ENCODE measurements at regions not wholly inside any gene's neighbourhood (a gene's known extent, or its start where the extent isn't known, plus 50 kb on each side); places are given as distances from the start of the nearest gene placed in this dataset.

GRCh38 chr1:2881556-2881955 lies 80.1 kb upstream of the TTC34 start:
- TF ChIP-seq EZH2 (IDR thresholded peaks at IDR 0.05; ENCODE audit: borderline replicate concordance, insufficient read depth, low read depth, low read length, poor library complexity, severe bottlenecking): no peak
- no peak for TF ChIP-seq CTCF (IDR thresholded peaks at IDR 0.05)
- H3K27me3 ChIP-seq (replicated peaks in 1 of 4; ENCODE audit: control extremely low read depth in 1 of 4, control insufficient read depth in 3 of 4, insufficient read depth in 4 of 4, low read length in 3 of 4): no peaks in the 10 kb centered on the region
- no peaks in the 10 kb centered on the region for H4K20me1 ChIP-seq (ENCODE audit: control insufficient read depth, insufficient read depth, low read length, poor library complexity, severe bottlenecking)
- CTCF ChIA-PET: no interaction called here
- Mint-ChIP-seq H3K4me1 (no peaks in the 10 kb centered on the region), H3K27ac (no peak overlapping the region), H3K27me3 (no peaks in the 10 kb centered on the region), H3K4me3 (no peak overlapping the region), H3K9me3 (ENCODE audit: insufficient read depth) (no peaks in the 10 kb centered on the region)
- no peak overlapping the region for H3K27ac ChIP-seq (ENCODE audit: low read length in 2 of 2)
- H3K36me3 ChIP-seq (replicated peaks in 1 of 2; ENCODE audit: control extremely low read depth in 1 of 2, control insufficient read depth in 1 of 2, extremely low read depth in 1 of 2, insufficient read depth in 2 of 2, low read length in 1 of 2): no peaks in the 10 kb centered on the region
- H3K4me3 ChIP-seq (ENCODE audit: control extremely low read depth in 1 of 5, extremely low read depth in 1 of 5, insufficient read depth in 1 of 5, low read depth in 2 of 5, low read length in 4 of 5): no peak overlapping the region
- H2AFZ ChIP-seq (ENCODE audit: insufficient read depth, low read depth, low read length, poor library complexity, severe bottlenecking): no peak overlapping the region
- no peak for DNase-seq
- H3K79me2 ChIP-seq (ENCODE audit: control insufficient read depth, insufficient read depth, low read length): no peaks in the 10 kb centered on the region
- WGBS (ENCODE audit: insufficient coverage): 85% methylated on average over 15 of the region's 15 CpGs
- no peaks in the 10 kb centered on the region for H3K4me1 ChIP-seq (ENCODE audit: control insufficient read depth in 2 of 2, insufficient read depth in 2 of 2, low read length in 2 of 2)
- H3K4me2 ChIP-seq (replicated peaks; ENCODE audit: low read depth, low read length, poor library complexity, severe bottlenecking): no peak overlapping the region
- POLR2A ChIA-PET: no interaction called here
- H3K9ac ChIP-seq (ENCODE audit: low read length): no peak overlapping the region
- H3K9me3 ChIP-seq (ENCODE audit: control extremely low read depth in 1 of 3, control insufficient read depth in 2 of 3, insufficient read depth in 1 of 3, low read length in 2 of 3): no peaks in the 10 kb centered on the region
- no peak for ATAC-seq (ENCODE audit: low read depth)
- intact Hi-C loops (cut with micrococcal nuclease): no loop called here

- Mint-ChIP-seq H3K4me3 (no peak overlapping the region), H3K27me3 (no peaks in the 10 kb centered on the region), H3K9me3 (ENCODE audit: insufficient read depth) (no peaks in the 10 kb centered on the region), H3K27ac (no peak overlapping the region), H3K4me1 (no peaks in the 10 kb centered on the region)
- H3K4me3 ChIP-seq (ENCODE audit: control extremely low read depth in 1 of 5, extremely low read depth in 1 of 5, insufficient read depth in 1 of 5, low read depth in 2 of 5, low read length in 4 of 5): no peak overlapping the region
- no peaks in the 10 kb centered on the region for H3K79me2 ChIP-seq (ENCODE audit: control insufficient read depth, insufficient read depth, low read length)
- ChIA-PET POLR2A (no interaction called here), CTCF (no interaction called here)
- 78% methylated on average over 37 of the region's 40 CpGs for WGBS (ENCODE audit: insufficient coverage)
- H3K36me3 ChIP-seq (replicated peaks in 1 of 2; ENCODE audit: control extremely low read depth in 1 of 2, control insufficient read depth in 1 of 2, extremely low read depth in 1 of 2, insufficient read depth in 2 of 2, low read length in 1 of 2): no peaks in the 10 kb centered on the region
- H3K27ac ChIP-seq (ENCODE audit: low read length in 2 of 2): no peak overlapping the region
- H3K9ac ChIP-seq (ENCODE audit: low read length): no peak overlapping the region
- H3K9me3 ChIP-seq (ENCODE audit: control extremely low read depth in 1 of 3, control insufficient read depth in 2 of 3, insufficient read depth in 1 of 3, low read length in 2 of 3): peaks cover 0 to 4% (median 0%) of the 10 kb centered on the region in 3 donors
- no peaks in the 10 kb centered on the region for H3K4me1 ChIP-seq (ENCODE audit: control insufficient read depth in 2 of 2, insufficient read depth in 2 of 2, low read length in 2 of 2)
- H2AFZ ChIP-seq (ENCODE audit: insufficient read depth, low read depth, low read length, poor library complexity, severe bottlenecking): no peak overlapping the region
- intact Hi-C loops (cut with micrococcal nuclease): no loop called here
- H3K27me3 ChIP-seq (replicated peaks in 1 of 4; ENCODE audit: control extremely low read depth in 1 of 4, control insufficient read depth in 3 of 4, insufficient read depth in 4 of 4, low read length in 3 of 4): no peaks in the 10 kb centered on the region
- TF ChIP-seq CTCF (IDR thresholded peaks at IDR 0.05) (no peak), EZH2 (IDR thresholded peaks at IDR 0.05; ENCODE audit: borderline replicate concordance, insufficient read depth, low read depth, low read length, poor library complexity, severe bottlenecking) (no peak)
- H3K4me2 ChIP-seq (replicated peaks; ENCODE audit: low read depth, low read length, poor library complexity, severe bottlenecking): no peak overlapping the region
- no peaks in the 10 kb centered on the region for H4K20me1 ChIP-seq (ENCODE audit: control insufficient read depth, insufficient read depth, low read length, poor library complexity, severe bottlenecking)
- ATAC-seq (ENCODE audit: low read depth): no peak
- DNase-seq: no peak
Measured at GRCh38 chr1:2882966-2883696, 81.6 kb upstream of the TTC34 start.
